Keratinocyte (primary cell): ENCODE measurements at regions not wholly inside any gene's neighbourhood (a gene's known extent, or its start where the extent isn't known, plus 50 kb on each side); places are given as distances from the start of the nearest gene placed in this dataset.

Experiments
- CTCF ChIP-seq, 3 experiments: IDR thresholded peaks in 1 of 3; conservative IDR thresholded peaks in 1 of 3; optimal IDR thresholded peaks in 1 of 3; 2 replicates in 2 of 3; 3 replicates in 1 of 3; pipeline versions ENCODE3 to v1.5.1; 2011; ENCODE audit warnings: low read length in 3 of 3, mild to moderate bottlenecking in 3 of 3, moderate library complexity in 2 of 3, control low read depth in 1 of 3, inconsistent platforms in 1 of 3; ENCODE audit not compliant: insufficient read depth in 2 of 3; ENCODE audit errors: extremely low read depth in 1 of 3
- EZH2 ChIP-seq: IDR thresholded peaks from one replicate; pipeline ENCODE4 v1.6.1; 2012; ENCODE audit warnings: inconsistent platforms, mild to moderate bottlenecking, low read length, moderate library complexity

DNA sequence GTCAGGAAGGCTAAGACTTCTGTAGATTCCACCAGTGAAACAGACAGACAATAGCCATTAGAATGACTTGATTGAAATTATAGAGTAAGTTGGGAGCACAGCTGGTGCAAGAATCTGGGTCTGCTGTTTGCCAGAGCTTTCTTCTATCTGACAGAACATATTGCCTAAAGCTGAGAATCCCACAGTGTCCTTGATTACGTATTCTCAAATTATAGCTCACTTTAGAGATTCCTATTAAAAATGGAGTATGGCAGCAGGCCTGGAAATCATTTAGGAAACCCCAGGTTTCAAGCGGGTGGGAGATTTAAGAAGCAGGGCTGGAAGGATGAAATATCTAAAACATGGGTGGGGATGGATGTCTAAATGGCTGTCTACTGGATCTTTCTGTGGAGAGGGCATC lies 639.7 kb upstream of the CXADR start:
- TF ChIP-seq EZH2 (no peak), CTCF (optimal IDR thresholded peaks at IDR 0.05 in 1 of 3, IDR thresholded peaks at IDR 0.05 in 1 of 3, conservative IDR thresholded peaks at IDR 0.05 in 1 of 3; ENCODE audit: extremely low read depth in 1 of 3, insufficient read depth in 2 of 3, low read length in 3 of 3) (no peak)
